Fibroblast of lung (primary cell): ENCODE measurements at regions not wholly inside any gene's neighbourhood (a gene's known extent, or its start where the extent isn't known, plus 50 kb on each side); places are given as distances from the start of the nearest gene placed in this dataset.

Experiments used
- DNase-seq, 2 donors: peaks; one replicate each; pipeline versions ENCODE4 v3.0.0 to v3.0.0-alpha.2; 2010; ENCODE audit warnings: low read depth in 2 of 2
- H2AFZ ChIP-seq: 2 replicates; pipeline ENCODE4 v1.5.1; 2012; ENCODE audit warnings: low read length, control low read depth, inconsistent platforms
- H3K27ac ChIP-seq: 2 replicates; pipeline ENCODE4 v1.5.1; 2011; ENCODE audit warnings: low read length, control low read depth; ENCODE audit not compliant: insufficient read depth
- H3K27me3 ChIP-seq: 2 replicates; pipeline ENCODE4 v1.5.1; 2011; ENCODE audit warnings: mild to moderate bottlenecking, low read length; ENCODE audit not compliant: control insufficient read depth, insufficient read depth
- H3K36me3 ChIP-seq: 2 replicates; pipeline ENCODE4 v1.5.1; 2011; ENCODE audit warnings: low read length; ENCODE audit not compliant: control insufficient read depth, insufficient read depth
- H3K4me1 ChIP-seq: 2 replicates; pipeline ENCODE4 v1.5.1; 2011; ENCODE audit warnings: low read length; ENCODE audit not compliant: control insufficient read depth, insufficient read depth; ENCODE audit errors: extremely low read depth
- H3K4me2 ChIP-seq: 2 replicates; pipeline ENCODE4 v1.5.1; 2011; ENCODE audit warnings: low read length, control low read depth; ENCODE audit not compliant: insufficient read depth; ENCODE audit errors: extremely low read depth
- H3K4me3 ChIP-seq, 4 experiments: fragments of 200-600 bp in 1 of 4; sonication (generic) in 1 of 4; replicated peaks in 1 of 4; 2 replicates each; pipeline ENCODE4 v1.5.1; 2011 to 2016; ENCODE audit warnings: low read length in 4 of 4, low read depth in 3 of 4, mild to moderate bottlenecking in 3 of 4, control low read depth in 2 of 4, inconsistent platforms in 1 of 4, mixed read lengths in 1 of 4; ENCODE audit not compliant: insufficient read depth in 1 of 4; ENCODE audit errors: control extremely low read depth in 1 of 4
- H3K79me2 ChIP-seq: 2 replicates; pipeline ENCODE4 v1.5.1; 2012; ENCODE audit warnings: mild to moderate bottlenecking, low read length, inconsistent platforms; ENCODE audit not compliant: control insufficient read depth, insufficient read depth
- H3K9ac ChIP-seq: 2 replicates; pipeline ENCODE4 v1.5.1; 2011; ENCODE audit warnings: mild to moderate bottlenecking, low read length, control low read depth; ENCODE audit not compliant: insufficient read depth
- H3K9me3 ChIP-seq: 2 replicates; pipeline ENCODE4 v1.5.1; 2012; ENCODE audit warnings: low read depth, low read length; ENCODE audit not compliant: control insufficient read depth, insufficient read depth
- H4K20me1 ChIP-seq: 2 replicates; pipeline ENCODE4 v1.5.1; 2011; ENCODE audit warnings: low read length; ENCODE audit not compliant: control insufficient read depth, insufficient read depth; ENCODE audit errors: extremely low read depth
- EZH2 ChIP-seq: IDR thresholded peaks from 2 replicates; pipeline ENCODE4 v1.5.1; 2012; ENCODE audit warnings: low read length, control low read depth, mild to moderate bottlenecking; ENCODE audit errors: missing control alignments
- TF ChIP-seq, protein P1 (sequence below), 2 donors: IDR thresholded peaks in 1 of 2; conservative IDR thresholded peaks in 1 of 2; 1 replicate in 1 of 2; 2 replicates in 1 of 2; pipeline ENCODE4 v1.5.1; 2011 to 2012; ENCODE audit warnings: low read length in 2 of 2, control low read depth in 1 of 2, inconsistent platforms in 1 of 2, low read depth in 1 of 2, mild to moderate bottlenecking in 1 of 2

- no peaks in the 10 kb centered on the region for H4K20me1 ChIP-seq
- no peaks in the 10 kb centered on the region for H3K9me3 ChIP-seq
- no peaks in the 10 kb centered on the region for H3K79me2 ChIP-seq
- no peak overlapping the region for H3K4me3 ChIP-seq
- H3K9ac ChIP-seq = no peak overlapping the region
- TF ChIP-seq, protein P1, sequence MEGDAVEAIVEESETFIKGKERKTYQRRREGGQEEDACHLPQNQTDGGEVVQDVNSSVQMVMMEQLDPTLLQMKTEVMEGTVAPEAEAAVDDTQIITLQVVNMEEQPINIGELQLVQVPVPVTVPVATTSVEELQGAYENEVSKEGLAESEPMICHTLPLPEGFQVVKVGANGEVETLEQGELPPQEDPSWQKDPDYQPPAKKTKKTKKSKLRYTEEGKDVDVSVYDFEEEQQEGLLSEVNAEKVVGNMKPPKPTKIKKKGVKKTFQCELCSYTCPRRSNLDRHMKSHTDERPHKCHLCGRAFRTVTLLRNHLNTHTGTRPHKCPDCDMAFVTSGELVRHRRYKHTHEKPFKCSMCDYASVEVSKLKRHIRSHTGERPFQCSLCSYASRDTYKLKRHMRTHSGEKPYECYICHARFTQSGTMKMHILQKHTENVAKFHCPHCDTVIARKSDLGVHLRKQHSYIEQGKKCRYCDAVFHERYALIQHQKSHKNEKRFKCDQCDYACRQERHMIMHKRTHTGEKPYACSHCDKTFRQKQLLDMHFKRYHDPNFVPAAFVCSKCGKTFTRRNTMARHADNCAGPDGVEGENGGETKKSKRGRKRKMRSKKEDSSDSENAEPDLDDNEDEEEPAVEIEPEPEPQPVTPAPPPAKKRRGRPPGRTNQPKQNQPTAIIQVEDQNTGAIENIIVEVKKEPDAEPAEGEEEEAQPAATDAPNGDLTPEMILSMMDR (conservative IDR thresholded peaks at IDR 0.05 in 1 of 2, IDR thresholded peaks at IDR 0.05 in 1 of 2; ENCODE audit: low read depth in 1 of 2, low read length in 2 of 2) = no peak
- no peak for TF ChIP-seq EZH2
- H3K4me1 ChIP-seq = no peaks in the 10 kb centered on the region
- H3K4me2 ChIP-seq = no peak overlapping the region
- no peak overlapping the region for H2AFZ ChIP-seq
- no peaks in the 10 kb centered on the region for H3K36me3 ChIP-seq
- H3K27ac ChIP-seq = no peak overlapping the region
- no peak for DNase-seq
- H3K27me3 ChIP-seq = no peaks in the 10 kb centered on the region
These were observed 497.5 kb downstream of the RWDD3 start for GRCh38 chr1:95731466-95731865.

DNA sequence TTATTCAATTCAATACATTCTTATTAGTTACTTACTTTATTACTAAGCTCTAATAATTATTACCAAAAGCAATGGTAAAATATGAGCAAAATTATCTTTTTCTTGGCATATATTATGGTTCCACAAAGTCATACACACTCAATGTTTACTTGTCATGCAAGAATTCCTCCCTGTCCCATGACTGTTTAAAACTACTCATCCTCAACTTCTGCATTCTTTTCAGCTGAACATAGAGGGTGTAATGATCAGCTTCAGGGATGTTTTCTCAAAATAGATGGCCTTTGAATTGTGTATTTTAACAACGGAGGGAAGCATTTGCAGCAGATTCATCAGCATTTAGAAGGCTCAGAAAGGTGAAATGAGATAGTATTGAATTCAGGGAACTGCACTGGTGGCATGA, 499.0 kb downstream of the RWDD3 start:
- no peaks in the 10 kb centered on the region for H3K4me1 ChIP-seq
- no peak overlapping the region for H2AFZ ChIP-seq
- H3K9me3 ChIP-seq = no peaks in the 10 kb centered on the region
- no peaks in the 10 kb centered on the region for H3K36me3 ChIP-seq
- TF ChIP-seq EZH2 = no peak
- TF ChIP-seq, protein P1 (conservative IDR thresholded peaks at IDR 0.05 in 1 of 2, IDR thresholded peaks at IDR 0.05 in 1 of 2; ENCODE audit: low read depth in 1 of 2, low read length in 2 of 2) = no peak
- H3K4me3 ChIP-seq = no peak overlapping the region
- no peaks in the 10 kb centered on the region for H4K20me1 ChIP-seq
- no peak overlapping the region for H3K4me2 ChIP-seq
- no peaks in the 10 kb centered on the region for H3K27me3 ChIP-seq
- H3K27ac ChIP-seq = no peak overlapping the region
- no peak for DNase-seq
- H3K9ac ChIP-seq = no peak overlapping the region
- no peaks in the 10 kb centered on the region for H3K79me2 ChIP-seq

GRCh38 chr1:95733671-95734070, 499.7 kb downstream of the RWDD3 start:
- no peak overlapping the region for H3K9ac ChIP-seq
- H3K4me3 ChIP-seq = no peak overlapping the region
- H2AFZ ChIP-seq = no peak overlapping the region
- H3K9me3 ChIP-seq = no peaks in the 10 kb centered on the region
- no peaks in the 10 kb centered on the region for H3K4me1 ChIP-seq
- no peaks in the 10 kb centered on the region for H3K36me3 ChIP-seq
- no peak for DNase-seq
- no peak for TF ChIP-seq EZH2
- TF ChIP-seq, protein P1 (conservative IDR thresholded peaks at IDR 0.05 in 1 of 2, IDR thresholded peaks at IDR 0.05 in 1 of 2; ENCODE audit: low read depth in 1 of 2, low read length in 2 of 2) = no peak
- no peaks in the 10 kb centered on the region for H3K27me3 ChIP-seq
- H3K4me2 ChIP-seq = no peak overlapping the region
- no peak overlapping the region for H3K27ac ChIP-seq
- H4K20me1 ChIP-seq = no peaks in the 10 kb centered on the region
- H3K79me2 ChIP-seq = no peaks in the 10 kb centered on the region
